Activated B cell treated with CpG ODN at 0.5 μM for 24 hours (primary cell): ENCODE measurements at regions not wholly inside any gene's neighbourhood (a gene's known extent, or its start where the extent isn't known, plus 50 kb on each side); places are given as distances from the start of the nearest gene placed in this dataset.

Experiments used
- ATAC-seq: fragments of 200-7000 bp; cut with Tn5 transposase; one replicate; pipeline ENCODE4 v1.10.0; 2021; ENCODE audit warnings: low read depth, mild to moderate bottlenecking, moderate library complexity
- CTCF ChIA-PET: fragments of 350-600 bp; sonication (Branson Sonifier 250); formaldehyde crosslinking; loops from one replicate; lab custom pipeline; 2021; ENCODE audit warnings: antibody characterized with exemption; lab: Charles Lee
- POLR2A ChIA-PET: fragments of 350-600 bp; sonication (Branson Sonifier 250); formaldehyde crosslinking; loops from one replicate; lab custom pipeline; 2021; ENCODE audit warnings: antibody characterized with exemption; lab: Charles Lee
- DNase-seq: peaks from one replicate; pipeline ENCODE4 v3.0.0; 2022
- H3K27ac Mint-ChIP-seq: one replicate; pipeline ENCODE4 v1.8.0; 2020; ENCODE audit warnings: mixed read lengths
- H3K27me3 Mint-ChIP-seq: one replicate; pipeline ENCODE4 v1.8.0; 2021; ENCODE audit warnings: mixed read lengths
- H3K36me3 Mint-ChIP-seq: one replicate; pipeline ENCODE4 v1.8.0; 2021; ENCODE audit warnings: low read depth, mixed read lengths
- H3K4me1 Mint-ChIP-seq: one replicate; pipeline ENCODE4 v1.8.0; 2021; ENCODE audit warnings: mixed read lengths
- H3K4me3 Mint-ChIP-seq: one replicate; pipeline ENCODE4 v1.8.0; 2020; ENCODE audit warnings: mild to moderate bottlenecking, mixed read lengths
- H3K9me3 Mint-ChIP-seq: one replicate; pipeline ENCODE4 v1.8.0; 2020; ENCODE audit warnings: mixed read lengths
- intact Hi-C: fragments of 100-400 bp; cut with micrococcal nuclease; formaldehyde crosslinking; loops from one replicate; pipeline ENCODE4 v1.15.1; 2024
- TF ChIP-seq, protein P1 (sequence below): fragments of 200-600 bp; IDR thresholded peaks from one replicate; pipeline ENCODE4 v1.8.0; 2022; ENCODE audit warnings: antibody characterized with exemption, mild to moderate bottlenecking

DNA sequence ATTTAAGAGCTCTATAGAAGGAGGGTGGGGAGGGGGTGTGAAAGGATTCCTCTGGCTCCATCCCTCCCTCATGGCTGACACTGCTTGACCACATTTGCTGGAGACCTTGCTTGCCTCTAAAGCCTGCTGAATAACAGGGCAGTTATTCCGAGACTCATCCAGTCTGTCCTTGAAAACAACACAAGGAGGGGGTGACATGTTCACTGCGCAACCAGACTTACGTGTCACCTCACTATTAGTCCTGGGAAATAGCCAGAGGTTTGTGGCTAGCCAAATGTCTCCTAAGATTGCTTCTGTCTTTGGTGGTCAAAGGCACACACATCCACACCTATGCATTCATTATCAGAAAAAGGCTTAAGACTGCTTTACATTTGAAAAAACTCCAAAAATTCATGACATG lies 256.2 kb upstream of the SKOR2 start:
- Mint-ChIP-seq H3K4me3 (no peak overlapping the region), H3K27ac (no peak overlapping the region), H3K9me3 (no peaks in the 10 kb centered on the region), H3K27me3 (no peaks in the 10 kb centered on the region), H3K36me3 (no peaks in the 10 kb centered on the region), H3K4me1 (no peaks in the 10 kb centered on the region)
- ATAC-seq (no peak), DNase-seq (no peak)
- TF ChIP-seq, protein P1, sequence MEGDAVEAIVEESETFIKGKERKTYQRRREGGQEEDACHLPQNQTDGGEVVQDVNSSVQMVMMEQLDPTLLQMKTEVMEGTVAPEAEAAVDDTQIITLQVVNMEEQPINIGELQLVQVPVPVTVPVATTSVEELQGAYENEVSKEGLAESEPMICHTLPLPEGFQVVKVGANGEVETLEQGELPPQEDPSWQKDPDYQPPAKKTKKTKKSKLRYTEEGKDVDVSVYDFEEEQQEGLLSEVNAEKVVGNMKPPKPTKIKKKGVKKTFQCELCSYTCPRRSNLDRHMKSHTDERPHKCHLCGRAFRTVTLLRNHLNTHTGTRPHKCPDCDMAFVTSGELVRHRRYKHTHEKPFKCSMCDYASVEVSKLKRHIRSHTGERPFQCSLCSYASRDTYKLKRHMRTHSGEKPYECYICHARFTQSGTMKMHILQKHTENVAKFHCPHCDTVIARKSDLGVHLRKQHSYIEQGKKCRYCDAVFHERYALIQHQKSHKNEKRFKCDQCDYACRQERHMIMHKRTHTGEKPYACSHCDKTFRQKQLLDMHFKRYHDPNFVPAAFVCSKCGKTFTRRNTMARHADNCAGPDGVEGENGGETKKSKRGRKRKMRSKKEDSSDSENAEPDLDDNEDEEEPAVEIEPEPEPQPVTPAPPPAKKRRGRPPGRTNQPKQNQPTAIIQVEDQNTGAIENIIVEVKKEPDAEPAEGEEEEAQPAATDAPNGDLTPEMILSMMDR, result no peak
- intact Hi-C loops, result no loop called here
- ChIA-PET CTCF (no interaction called here), POLR2A (no interaction called here)

DNA sequence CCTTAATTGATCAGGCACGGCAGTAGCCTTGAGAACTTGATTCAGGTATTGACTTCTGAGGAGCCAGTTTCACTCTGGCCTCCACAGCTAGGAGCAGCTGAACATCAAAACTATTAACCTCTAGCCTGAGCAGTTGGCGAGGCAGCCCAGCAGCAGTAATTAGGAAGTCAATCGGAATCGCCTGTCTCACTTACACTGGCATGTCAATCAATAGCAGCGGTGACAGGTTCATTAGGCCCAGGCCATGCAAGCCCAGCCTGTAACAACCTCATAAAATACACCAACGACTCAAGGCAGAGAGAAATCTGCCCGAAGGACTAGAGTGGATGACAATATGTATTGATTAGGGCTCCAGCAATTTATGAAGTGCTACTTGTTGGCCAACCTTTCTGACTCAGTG lies 255.4 kb upstream of the SKOR2 start:
- intact Hi-C loops, result no loop called here
- Mint-ChIP-seq H3K9me3 (no peaks in the 10 kb centered on the region), H3K4me1 (no peaks in the 10 kb centered on the region), H3K36me3 (no peaks in the 10 kb centered on the region), H3K27me3 (no peaks in the 10 kb centered on the region), H3K4me3 (no peak overlapping the region), H3K27ac (no peak overlapping the region)
- TF ChIP-seq, protein P1, result no peak
- no peak for ATAC-seq
- POLR2A ChIA-PET, result no interaction called here
- DNase-seq, result no peak
- CTCF ChIA-PET, result no interaction called here

DNA sequence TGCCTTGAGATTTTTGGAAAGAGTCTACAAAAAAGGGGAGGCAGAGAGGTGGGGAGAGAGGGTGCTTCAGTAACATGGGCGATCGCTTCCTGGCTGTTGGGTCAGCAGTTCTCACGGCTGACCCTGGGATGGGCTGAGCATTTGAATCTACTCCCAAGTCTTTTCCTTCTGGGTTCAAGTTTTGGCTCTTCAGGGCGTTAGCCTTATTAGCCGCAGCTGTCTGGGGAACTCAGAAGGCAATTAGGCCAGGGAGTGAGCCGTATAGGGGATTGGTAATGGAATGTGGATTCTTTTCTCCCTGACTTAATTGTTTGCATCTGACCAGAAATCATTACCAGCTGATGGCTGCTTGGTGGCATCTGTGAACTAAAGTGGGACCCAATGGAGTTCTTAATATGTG lies 250.5 kb upstream of the SKOR2 start:
- TF ChIP-seq, protein P1, result no peak
- Mint-ChIP-seq H3K4me3 (no peak overlapping the region), H3K27me3 (peaks cover 6% of the 10 kb centered on the region), H3K4me1 (no peaks in the 10 kb centered on the region), H3K9me3 (no peaks in the 10 kb centered on the region), H3K27ac (no peak overlapping the region), H3K36me3 (no peaks in the 10 kb centered on the region)
- CTCF ChIA-PET, result no interaction called here
- POLR2A ChIA-PET, result no interaction called here
- intact Hi-C loops, result no loop called here
- DNase-seq (no peak), ATAC-seq (no peak)

DNA sequence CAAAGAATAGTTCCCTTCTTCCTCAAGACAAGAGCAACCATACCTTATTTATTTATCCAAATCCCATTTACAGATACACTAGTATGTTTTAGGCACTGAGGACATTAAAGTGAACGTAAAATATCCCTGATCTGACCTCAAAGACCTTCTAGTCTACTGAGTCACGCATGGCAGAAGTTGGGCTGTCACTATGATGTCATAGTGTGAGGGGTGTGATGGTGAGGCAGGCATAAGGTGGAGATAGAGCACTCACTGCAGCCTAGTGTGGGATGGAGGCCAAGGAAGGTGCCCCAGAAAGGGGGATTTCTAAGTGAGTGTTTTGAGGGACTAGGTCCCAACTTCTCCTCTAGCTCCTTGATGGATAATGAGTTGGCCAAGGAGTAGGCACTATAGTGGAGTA lies 249.5 kb upstream of the SKOR2 start:
- ChIA-PET POLR2A (no interaction called here), CTCF (no interaction called here)
- H3K27ac Mint-ChIP-seq, result no peak overlapping the region
- H3K4me1 Mint-ChIP-seq, result no peaks in the 10 kb centered on the region
- DNase-seq (no peak), ATAC-seq (no peak)
- intact Hi-C loops, result no loop called here
- no peak overlapping the region for H3K4me3 Mint-ChIP-seq
- no peaks in the 10 kb centered on the region for H3K9me3 Mint-ChIP-seq
- TF ChIP-seq, protein P1, result no peak
- peaks cover 6% of the 10 kb centered on the region for H3K27me3 Mint-ChIP-seq
- H3K36me3 Mint-ChIP-seq, result no peaks in the 10 kb centered on the region

DNA sequence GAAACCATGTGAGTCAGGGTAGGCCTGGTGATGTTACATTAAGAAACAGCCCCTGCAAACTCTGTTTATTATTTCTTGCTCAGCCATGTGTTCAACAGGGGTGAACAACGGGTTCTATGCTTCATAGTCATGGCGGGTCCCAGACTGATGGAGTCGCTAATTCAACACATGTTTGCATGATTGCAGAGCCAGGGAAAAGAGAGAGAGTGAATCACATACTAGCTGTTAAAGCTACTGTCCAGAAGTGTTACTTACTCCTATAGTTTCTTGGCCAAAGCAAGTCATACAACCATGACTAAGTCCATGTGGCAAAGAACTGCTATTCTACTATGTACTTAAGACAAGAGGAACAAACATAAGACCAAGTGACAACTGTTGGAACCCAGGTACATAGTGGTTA lies 241.2 kb upstream of the SKOR2 start:
- ChIA-PET POLR2A (no interaction called here), CTCF (no interaction called here)
- H3K27me3 Mint-ChIP-seq, result peaks cover 4% of the 10 kb centered on the region
- DNase-seq (no peak), ATAC-seq (no peak)
- H3K27ac Mint-ChIP-seq, result no peak overlapping the region
- TF ChIP-seq, protein P1, result no peak
- H3K4me3 Mint-ChIP-seq, result no peak overlapping the region
- H3K9me3 Mint-ChIP-seq, result no peaks in the 10 kb centered on the region
- no peaks in the 10 kb centered on the region for H3K36me3 Mint-ChIP-seq
- H3K4me1 Mint-ChIP-seq, result no peaks in the 10 kb centered on the region
- intact Hi-C loops, result no loop called here
